Sigmoid colon (tissue), 6 donors: ENCODE measurements at regions not wholly inside any gene's neighbourhood (a gene's known extent, or its start where the extent isn't known, plus 50 kb on each side); places are given as distances from the start of the nearest gene placed in this dataset.

Experiments used
- DNase-seq: peaks from one replicate; pipeline ENCODE4 v3.0.0-alpha.2; 2019
- H3K27ac ChIP-seq, 4 donors: fragments of 200-600 bp; sonication (generic); one replicate each; pipeline ENCODE4 v1.5.1; 2016 to 2019; ENCODE audit warnings: mild to moderate bottlenecking in 1 of 4
- H3K27me3 ChIP-seq, 3 donors: fragments of 200-600 bp; sonication (generic); one replicate each; pipeline ENCODE4 v1.5.1; 2019; ENCODE audit warnings: mild to moderate bottlenecking in 1 of 3
- H3K36me3 ChIP-seq, 4 donors: fragments of 200-600 bp; sonication (generic); one replicate each; pipeline ENCODE4 v1.5.1; 2016 to 2019
- H3K4me1 ChIP-seq, 4 donors: fragments of 200-600 bp; sonication (generic); one replicate each; pipeline ENCODE4 v1.5.1; 2017 to 2019
- H3K4me3 ChIP-seq, 4 donors: fragments of 200-600 bp; sonication (generic); one replicate each; pipeline ENCODE4 v1.5.1; 2017 to 2019; ENCODE audit warnings: mild to moderate bottlenecking in 2 of 4, moderate library complexity in 1 of 4
- H3K9me3 ChIP-seq, 4 donors: fragments of 200-600 bp in 3 of 4; sonication (generic) in 3 of 4; one replicate each; pipeline versions ENCODE4 v1.5.1 to v1.6.1; 2013 to 2019
- CTCF ChIP-seq, 4 experiments: fragments of 450-650 bp in 3 of 4; fragments of 200-600 bp in 1 of 4; IDR thresholded peaks; one replicate each; pipeline ENCODE4 v1.5.1; 2016 to 2019; ENCODE audit warnings: antibody characterized with exemption in 4 of 4, mild to moderate bottlenecking in 3 of 4, moderate library complexity in 2 of 4
- EP300 ChIP-seq, 4 donors: sonication (generic); formaldehyde crosslinking; IDR thresholded peaks; one replicate each; pipeline ENCODE4 v1.6.1; 2017; ENCODE audit warnings: antibody characterized with exemption in 4 of 4
- POLR2A ChIP-seq, 2 donors: fragments of 450-650 bp; IDR thresholded peaks; one replicate each; pipeline ENCODE4 v1.6.1; 2016; ENCODE audit warnings: antibody characterized with exemption in 2 of 2, mild to moderate bottlenecking in 2 of 2, moderate library complexity in 2 of 2
- POLR2AphosphoS5 ChIP-seq, 4 donors: sonication (generic); formaldehyde crosslinking; IDR thresholded peaks; one replicate each; pipeline ENCODE4 v1.6.1; 2017; ENCODE audit warnings: antibody characterized with exemption in 4 of 4
- WGBS, 2 donors: extraction: QIAGEN DNeasy Blood & Tissue Kit; methylation state at CpG; one replicate each; pipeline ENCODE4 v1.1.7; 2013; 5-methylcytosine and 5-hydroxymethylcytosine counted together
- intact Hi-C: fragments of 100-400 bp; cut with DNase I; formaldehyde crosslinking; loops from one replicate; pipeline ENCODE4 v1.15.1; 2023
- donor health status: healthy with polysubstance abuse.
- donor health status: healthy.

GRCh38 chr3:128563439-128563838 lies 70.4 kb upstream of the GATA2 start:
- Histone ChIP-seq H3K4me1 (no peaks in the 10 kb centered on the region), H3K27me3 (peaks cover 0 to 26% (median 0%) of the 10 kb centered on the region in 3 donors), H3K27ac (no peak overlapping the region), H3K9me3 (no peaks in the 10 kb centered on the region), H3K36me3 (no peaks in the 10 kb centered on the region), H3K4me3 (no peak overlapping the region)
- no peak for DNase-seq
- intact Hi-C loops = no loop called here
- no peak for TF ChIP-seq POLR2AphosphoS5 (IDR thresholded peaks at IDR 0.05)
- TF ChIP-seq EP300 (IDR thresholded peaks at IDR 0.05) = no peak
- WGBS, 2 donors = 61 to 73% methylated on average over 7 of the region's 7 CpGs

- TF ChIP-seq EP300 (IDR thresholded peaks at IDR 0.05) (no peak), CTCF (IDR thresholded peaks at IDR 0.05) (no peak), POLR2AphosphoS5 (IDR thresholded peaks at IDR 0.05) (no peak), POLR2A (IDR thresholded peaks at IDR 0.05) (no peak)
- no peak overlapping the region for H3K27ac ChIP-seq
- H3K36me3 ChIP-seq = no peaks in the 10 kb centered on the region
- H3K9me3 ChIP-seq = peaks cover 0 to 3% (median 0%) of the 10 kb centered on the region in 4 donors
- peaks cover under 1 to 34% (median 4%) of the 10 kb centered on the region in 3 donors for H3K27me3 ChIP-seq
- intact Hi-C loops = no loop called here
- no peak overlapping the region for H3K4me3 ChIP-seq
- DNase-seq = no peak
- WGBS, 2 donors = 38 to 77% methylated on average over 2 of the region's 2 CpGs
- no peaks in the 10 kb centered on the region for H3K4me1 ChIP-seq
Measured at GRCh38 chr3:128561504-128561903, 68.5 kb upstream of the GATA2 start.

GRCh38 chr3:128560768-128561167 lies 67.8 kb upstream of the GATA2 start:
- H3K27ac ChIP-seq = no peak overlapping the region
- no peaks in the 10 kb centered on the region for H3K36me3 ChIP-seq
- H3K9me3 ChIP-seq = peaks cover 0 to 3% (median 0%) of the 10 kb centered on the region in 4 donors
- no peak overlapping the region for H3K4me3 ChIP-seq
- 78 to 90% methylated on average over 12 of the region's 12 CpGs for WGBS, 2 donors
- peaks cover 0 to under 1% (median 0%) of the 10 kb centered on the region in 4 donors for H3K4me1 ChIP-seq
- no peak for TF ChIP-seq POLR2AphosphoS5 (IDR thresholded peaks at IDR 0.05)
- TF ChIP-seq CTCF (IDR thresholded peaks at IDR 0.05) = no peak
- no peak for TF ChIP-seq EP300 (IDR thresholded peaks at IDR 0.05)
- no peak for TF ChIP-seq POLR2A (IDR thresholded peaks at IDR 0.05)
- H3K27me3 ChIP-seq = peaks cover 7 to 41% (median 11%) of the 10 kb centered on the region in 3 donors
- DNase-seq = peak; percentile 48
- intact Hi-C loops = no loop called here

GRCh38 chr3:128559486-128560225 lies 66.7 kb upstream of the GATA2 start:
- peaks cover 13 to 53% (median 22%) of the 10 kb centered on the region in 3 donors for H3K27me3 ChIP-seq
- peak; percentile 19 for DNase-seq
- intact Hi-C loops = no loop called here

More at GRCh38 chr3:128559486-128560225, 66.7 kb upstream of the GATA2 start:
- Histone ChIP-seq H3K4me3 (no peak overlapping the region), H3K4me1 (peaks cover 0 to 8% (median 1%) of the 10 kb centered on the region in 4 donors), H3K9me3 (peaks cover 0 to 3% (median 0%) of the 10 kb centered on the region in 4 donors), H3K36me3 (no peaks in the 10 kb centered on the region), H3K27ac (no peak overlapping the region)
- no peak for TF ChIP-seq POLR2A (IDR thresholded peaks at IDR 0.05)
- no peak for TF ChIP-seq CTCF (IDR thresholded peaks at IDR 0.05)
- TF ChIP-seq POLR2AphosphoS5 (IDR thresholded peaks at IDR 0.05) = no peak
- TF ChIP-seq EP300 (IDR thresholded peaks at IDR 0.05) = no peak
- WGBS, 2 donors = 32 to 37% methylated on average over 17 of the region's 17 CpGs
